ENCODE measurements at regions not wholly inside any gene's neighbourhood (a gene's known extent, or its start where the extent isn't known, plus 50 kb on each side); places are given as distances from the start of the nearest gene placed in this dataset.

DNA sequence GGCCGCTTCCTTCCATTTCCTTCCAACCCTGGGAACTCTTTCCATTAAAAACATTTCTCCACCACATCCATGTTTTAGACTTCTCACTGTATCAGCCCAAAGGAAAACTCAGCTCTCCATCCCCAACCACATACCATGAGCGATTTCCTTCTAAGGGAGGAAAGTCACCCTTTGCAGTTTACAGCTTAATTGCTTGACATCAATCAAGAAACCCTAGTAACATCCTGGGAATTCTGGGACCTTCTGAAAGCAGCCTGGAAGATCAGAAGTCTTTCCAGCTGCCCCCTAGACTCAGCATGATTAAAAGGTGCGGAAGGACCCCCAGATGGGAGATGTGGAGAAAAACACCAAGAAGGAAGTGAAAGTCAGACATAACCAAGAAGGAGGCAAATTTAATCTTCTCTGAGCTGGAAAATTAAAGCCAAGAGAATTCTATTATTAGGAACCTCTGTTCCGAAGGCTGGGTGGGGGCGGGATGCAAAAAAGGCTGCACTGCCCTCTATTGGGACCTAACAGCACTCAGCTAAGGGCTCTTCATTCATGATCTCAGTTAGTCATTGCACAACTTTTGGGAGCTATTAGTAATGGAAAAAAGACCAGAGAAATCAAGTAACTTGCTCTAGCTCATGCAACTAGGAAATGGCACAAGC lies 73.3 kb upstream of the PLXNC1 start:
- H3K4me1 Mint-ChIP-seq = peaks cover 19% of the 10 kb centered on the region
- no peaks in the 10 kb centered on the region for H3K27me3 Mint-ChIP-seq
- peak; percentile 70 for ATAC-seq (replicated peaks)
- H3K4me3 Mint-ChIP-seq = no peak overlapping the region
- H3K27ac Mint-ChIP-seq = no peak overlapping the region
- H3K36me3 Mint-ChIP-seq (ENCODE audit: low read depth) = no peaks in the 10 kb centered on the region
- no peaks in the 10 kb centered on the region for H3K9me3 Mint-ChIP-seq

DNA sequence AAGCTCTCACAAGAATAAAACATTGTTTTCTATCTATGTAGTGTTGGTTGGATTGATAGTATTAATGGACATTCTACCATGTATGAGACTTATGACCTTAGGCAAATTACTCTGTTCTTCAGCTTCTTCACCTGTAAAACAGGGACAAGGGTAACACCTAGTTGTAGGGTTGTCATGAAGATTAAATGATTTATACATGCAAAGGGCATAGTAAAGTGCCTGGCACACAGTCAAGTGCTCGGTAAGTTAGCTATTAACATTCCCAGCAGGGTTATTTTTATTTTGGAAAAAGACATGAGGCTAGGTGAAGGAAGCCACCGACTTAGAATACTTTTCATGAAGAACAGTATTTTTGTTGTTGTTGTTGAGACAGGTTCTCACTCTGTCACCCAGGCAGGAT lies 71.2 kb upstream of the PLXNC1 start:
- H3K36me3 Mint-ChIP-seq (ENCODE audit: low read depth) = no peaks in the 10 kb centered on the region
- H3K27me3 Mint-ChIP-seq = no peaks in the 10 kb centered on the region
- peaks cover 11% of the 10 kb centered on the region for H3K4me1 Mint-ChIP-seq
- H3K27ac Mint-ChIP-seq = no peak overlapping the region
- H3K9me3 Mint-ChIP-seq = no peaks in the 10 kb centered on the region
- ATAC-seq (replicated peaks) = no peak
- no peak overlapping the region for H3K4me3 Mint-ChIP-seq

DNA sequence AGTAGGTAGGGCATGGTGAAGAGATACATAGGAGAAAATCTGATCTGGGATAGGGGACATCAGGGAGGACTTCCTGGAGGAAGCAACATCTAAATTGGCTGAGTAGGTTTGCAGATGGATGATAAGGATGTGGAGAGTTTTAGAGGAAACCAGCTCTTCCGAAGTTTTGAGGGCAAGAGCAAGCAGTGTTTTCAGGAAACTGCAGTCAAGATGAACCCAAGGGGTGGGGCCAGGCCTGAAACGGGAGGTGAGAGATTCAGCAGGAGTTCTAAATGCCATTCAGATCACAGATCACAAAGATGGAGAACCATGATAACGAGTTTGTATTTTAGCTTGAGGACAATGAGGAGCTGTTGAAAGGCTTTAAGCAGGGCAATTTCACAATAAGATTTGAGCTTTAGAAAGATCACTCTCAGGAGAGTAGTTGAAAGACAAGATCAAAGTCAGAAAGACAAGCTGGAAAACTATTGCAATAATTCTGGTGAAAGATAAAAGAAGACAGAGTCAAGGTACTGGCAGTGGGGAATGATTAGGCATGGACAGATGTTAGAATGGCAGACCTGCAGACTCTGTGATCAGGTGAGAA lies 70.1 kb upstream of the PLXNC1 start:
- Mint-ChIP-seq H3K9me3 (peaks cover 1% of the 10 kb centered on the region), H3K27me3 (no peaks in the 10 kb centered on the region), H3K4me3 (no peak overlapping the region), H3K36me3 (ENCODE audit: low read depth) (no peaks in the 10 kb centered on the region), H3K27ac (no peak overlapping the region), H3K4me1 (peaks cover 11% of the 10 kb centered on the region)
- ATAC-seq (replicated peaks) = no peak

DNA sequence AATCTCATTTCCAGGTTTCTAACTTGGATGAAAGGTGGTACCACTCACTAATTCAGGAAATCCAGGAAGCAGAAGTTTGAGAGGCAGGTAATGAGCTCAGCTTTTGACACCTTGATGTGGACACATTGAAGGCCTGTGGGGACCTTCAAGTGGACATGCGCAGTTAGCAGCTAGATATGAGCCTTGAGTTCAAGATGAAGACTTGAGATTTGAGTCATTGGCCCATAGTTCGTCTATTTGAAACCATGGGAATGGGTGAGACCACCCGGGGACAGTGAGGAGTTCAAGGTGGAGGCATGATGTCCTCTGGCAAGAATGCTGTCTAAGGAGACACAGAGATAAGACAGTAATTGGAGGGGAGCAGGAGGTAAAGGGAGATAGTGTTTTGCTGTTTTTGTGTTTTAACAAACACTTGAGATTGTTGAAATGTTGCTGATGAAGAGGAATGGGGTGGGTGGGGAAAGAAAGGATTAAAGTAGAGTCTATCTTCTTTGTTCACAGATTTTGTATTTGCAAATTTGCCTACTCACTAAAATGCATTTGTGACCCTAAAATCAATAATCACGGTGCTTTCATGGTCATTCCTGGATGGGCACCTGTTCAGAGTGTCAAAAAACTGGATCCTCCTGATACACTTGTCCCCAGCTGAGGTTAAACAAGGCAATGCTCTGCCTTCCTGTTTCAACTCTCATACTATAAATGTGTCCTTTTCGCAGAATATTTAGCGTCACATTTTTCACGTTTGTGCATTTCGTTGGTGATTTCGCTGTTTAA lies 69.5 kb upstream of the PLXNC1 start:
- Mint-ChIP-seq H3K27ac (no peak overlapping the region), H3K4me3 (no peak overlapping the region), H3K4me1 (peaks cover 11% of the 10 kb centered on the region), H3K27me3 (no peaks in the 10 kb centered on the region), H3K36me3 (ENCODE audit: low read depth) (no peaks in the 10 kb centered on the region), H3K9me3 (peaks cover 7% of the 10 kb centered on the region)
- no peak for ATAC-seq (replicated peaks)

DNA sequence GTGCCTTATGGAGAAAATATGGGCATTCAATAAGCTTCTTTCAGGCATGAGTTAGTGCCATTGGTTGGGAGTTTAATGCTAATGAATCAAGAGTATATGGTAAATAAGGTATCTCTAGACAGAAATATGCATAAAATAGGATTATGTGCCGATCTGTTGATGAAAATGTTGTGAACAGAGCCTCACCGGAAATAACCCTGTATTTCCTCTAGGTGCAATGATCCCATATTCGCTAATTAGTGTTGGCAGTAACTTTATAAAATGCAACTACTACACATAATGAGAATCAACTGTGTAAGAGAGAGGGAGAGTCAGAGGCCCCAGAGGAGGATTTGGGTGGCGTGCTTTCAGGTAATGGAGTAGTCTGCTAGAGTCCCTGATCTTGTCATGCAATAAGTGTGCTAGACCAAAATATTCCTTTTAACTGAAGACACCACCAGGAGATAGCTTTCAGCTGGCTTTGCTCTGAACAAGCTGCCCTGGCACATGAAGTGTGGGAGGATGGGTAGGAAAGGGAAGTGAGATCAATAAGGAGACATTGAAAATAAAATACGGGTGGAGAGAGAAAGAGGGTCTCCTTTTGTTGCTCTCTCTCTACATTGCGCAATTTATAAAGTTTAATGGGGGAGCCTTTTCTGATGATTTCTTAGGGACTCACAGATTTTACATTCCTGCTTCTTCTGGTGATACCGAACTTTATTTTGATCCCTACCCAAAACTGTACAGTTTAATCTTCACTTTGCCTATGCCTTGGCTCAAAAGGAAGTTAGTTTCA lies 68.6 kb upstream of the PLXNC1 start:
- H3K36me3 Mint-ChIP-seq (ENCODE audit: low read depth) = no peaks in the 10 kb centered on the region
- no peak overlapping the region for H3K4me3 Mint-ChIP-seq
- H3K27ac Mint-ChIP-seq = no peak overlapping the region
- H3K9me3 Mint-ChIP-seq = peaks cover 7% of the 10 kb centered on the region
- no peak for ATAC-seq (replicated peaks)
- no peaks in the 10 kb centered on the region for H3K27me3 Mint-ChIP-seq
- peaks cover 11% of the 10 kb centered on the region for H3K4me1 Mint-ChIP-seq

DNA sequence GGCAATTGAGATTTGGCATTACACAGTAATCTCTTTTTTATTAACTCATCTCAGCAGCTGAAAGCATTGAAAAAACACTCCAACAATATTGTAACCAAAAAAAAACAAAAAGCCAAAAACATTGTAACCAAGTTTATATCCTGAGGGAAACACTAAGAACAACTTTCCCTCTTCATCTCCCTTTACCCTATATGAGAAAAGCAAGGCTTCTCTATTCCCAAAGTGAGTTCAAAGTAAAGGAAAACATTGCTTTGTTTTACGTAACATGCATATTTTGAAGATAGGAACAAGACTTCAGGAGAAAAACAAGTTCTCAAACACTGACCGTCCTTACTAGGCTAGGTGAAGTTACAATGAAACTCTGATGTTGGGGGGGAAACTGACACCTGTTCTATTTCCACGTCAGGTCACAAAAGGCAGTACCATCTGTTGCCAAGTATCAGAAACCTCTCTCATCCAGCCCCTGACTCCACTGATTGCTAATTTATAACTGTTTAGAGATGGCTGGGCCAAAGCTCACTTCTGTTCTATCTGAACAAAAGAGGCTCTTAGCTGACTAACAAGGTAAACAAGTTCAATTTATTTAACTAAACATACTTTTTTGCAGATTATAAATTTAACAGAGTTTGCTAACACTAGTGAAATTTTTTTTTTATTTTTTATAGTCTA lies 67.9 kb upstream of the PLXNC1 start:
- no peak overlapping the region for H3K27ac Mint-ChIP-seq
- H3K4me1 Mint-ChIP-seq = peaks cover 11% of the 10 kb centered on the region
- no peak overlapping the region for H3K4me3 Mint-ChIP-seq
- H3K36me3 Mint-ChIP-seq (ENCODE audit: low read depth) = no peaks in the 10 kb centered on the region
- no peak for ATAC-seq (replicated peaks)
- no peaks in the 10 kb centered on the region for H3K27me3 Mint-ChIP-seq
- peaks cover 7% of the 10 kb centered on the region for H3K9me3 Mint-ChIP-seq

DNA sequence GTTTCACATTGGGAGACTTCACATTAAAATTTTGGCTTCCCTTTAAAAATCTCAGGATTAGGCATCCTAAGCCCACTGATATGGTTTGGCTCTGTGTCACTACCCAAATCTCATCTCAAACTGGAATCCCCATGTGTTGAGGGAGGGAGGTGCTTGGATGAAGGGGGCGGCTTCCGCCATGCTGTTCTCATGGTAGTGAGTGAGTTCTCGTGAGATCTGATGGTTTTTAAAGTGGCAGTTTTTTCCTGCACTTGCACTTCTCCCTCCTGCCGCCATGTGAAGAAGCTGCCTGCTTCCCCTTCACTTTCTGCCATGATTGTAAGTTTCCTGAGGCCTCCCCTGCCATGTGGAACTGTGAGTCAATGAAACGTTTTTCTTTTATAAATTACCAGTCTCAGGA lies 65.7 kb upstream of the PLXNC1 start:
- Mint-ChIP-seq H3K27me3 (no peaks in the 10 kb centered on the region), H3K9me3 (peaks cover 7% of the 10 kb centered on the region), H3K27ac (no peak overlapping the region), H3K36me3 (ENCODE audit: low read depth) (no peaks in the 10 kb centered on the region), H3K4me1 (peaks cover 11% of the 10 kb centered on the region), H3K4me3 (no peak overlapping the region)
- no peak for ATAC-seq (replicated peaks)

DNA sequence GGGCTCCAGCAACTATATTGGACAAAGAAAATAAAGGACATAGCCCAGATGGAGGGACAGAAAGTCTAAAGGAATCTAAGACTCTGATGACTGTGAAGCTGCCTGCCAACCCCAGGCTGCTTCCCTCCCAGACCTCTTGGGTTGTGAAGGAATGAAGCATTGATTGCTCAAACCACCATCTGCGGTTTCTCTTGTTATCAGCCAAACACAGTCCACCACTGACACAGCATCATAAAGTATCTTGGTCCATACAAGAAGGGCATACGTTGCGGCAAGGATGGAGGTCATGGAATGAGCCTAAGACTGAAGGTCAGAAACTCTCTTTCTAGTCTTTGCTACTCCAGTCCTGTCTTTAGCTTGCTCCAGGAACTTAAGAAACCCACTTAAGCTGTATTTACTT lies 58.5 kb upstream of the PLXNC1 start:
- no peaks in the 10 kb centered on the region for H3K36me3 Mint-ChIP-seq (ENCODE audit: low read depth)
- no peaks in the 10 kb centered on the region for H3K27me3 Mint-ChIP-seq
- no peak overlapping the region for H3K27ac Mint-ChIP-seq
- no peaks in the 10 kb centered on the region for H3K4me1 Mint-ChIP-seq
- no peak overlapping the region for H3K4me3 Mint-ChIP-seq
- ATAC-seq (replicated peaks) = no peak
- no peaks in the 10 kb centered on the region for H3K9me3 Mint-ChIP-seq

DNA sequence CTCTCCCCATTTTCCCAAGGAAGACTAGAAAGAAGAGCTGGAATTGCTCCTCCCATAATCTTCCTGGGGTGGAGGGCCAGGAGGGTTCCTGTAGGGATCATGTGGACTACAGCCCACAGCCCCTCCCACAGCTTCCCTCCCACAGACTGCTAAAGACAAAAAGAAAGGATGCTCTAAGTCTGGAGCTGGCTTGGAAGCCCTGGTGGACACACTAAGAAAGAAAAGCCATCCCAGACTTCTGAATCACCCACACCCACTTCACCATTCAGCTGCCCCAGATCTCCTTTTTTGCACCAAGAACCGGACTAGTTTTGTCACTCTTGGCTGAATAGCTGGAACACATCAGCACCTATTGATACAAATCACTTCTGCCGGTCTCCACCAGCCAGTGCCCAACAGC lies 56.8 kb upstream of the PLXNC1 start:
- ATAC-seq (replicated peaks) = no peak
- Mint-ChIP-seq H3K4me1 (no peaks in the 10 kb centered on the region), H3K9me3 (no peaks in the 10 kb centered on the region), H3K36me3 (ENCODE audit: low read depth) (no peaks in the 10 kb centered on the region), H3K4me3 (no peak overlapping the region), H3K27ac (no peak overlapping the region), H3K27me3 (no peaks in the 10 kb centered on the region)

DNA sequence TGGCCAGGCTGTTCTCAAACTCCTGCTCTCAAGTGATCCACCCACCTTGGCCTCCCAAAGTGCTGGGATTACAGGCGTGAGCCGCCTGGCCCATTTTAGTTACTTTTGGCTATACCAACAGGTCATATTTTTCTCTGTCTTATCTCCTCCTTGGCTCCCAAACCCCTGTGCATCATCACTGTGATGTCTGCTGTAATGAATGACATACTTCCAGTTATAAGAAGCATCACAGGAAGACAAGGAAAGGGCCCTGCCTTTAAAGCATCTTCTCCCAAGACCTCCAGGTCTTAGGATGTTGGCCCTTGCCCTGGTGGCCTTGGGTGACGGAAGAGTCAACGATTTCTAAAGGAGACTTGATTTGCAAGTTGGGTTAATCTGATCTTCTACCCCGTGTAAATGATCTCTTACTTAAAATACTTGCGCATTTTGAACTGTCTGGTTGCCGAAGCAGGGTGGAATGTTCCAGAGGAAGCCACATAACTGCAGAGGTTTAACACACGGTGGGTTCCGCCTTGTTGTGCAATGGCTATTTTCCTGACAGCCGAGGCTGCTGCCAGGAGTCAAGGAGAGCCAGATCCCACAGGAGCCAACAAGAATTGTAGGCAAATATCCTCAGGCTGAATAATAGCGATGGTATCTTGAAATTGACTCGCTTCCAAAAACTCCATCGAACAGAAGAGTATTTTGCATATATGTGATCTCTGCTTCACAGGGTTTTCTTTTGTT lies 55.7 kb upstream of the PLXNC1 start:
- Mint-ChIP-seq H3K27ac (no peak overlapping the region), H3K36me3 (ENCODE audit: low read depth) (no peaks in the 10 kb centered on the region), H3K4me1 (no peaks in the 10 kb centered on the region), H3K9me3 (no peaks in the 10 kb centered on the region), H3K4me3 (no peak overlapping the region), H3K27me3 (peaks cover 3% of the 10 kb centered on the region)
- no peak for ATAC-seq (replicated peaks)

DNA sequence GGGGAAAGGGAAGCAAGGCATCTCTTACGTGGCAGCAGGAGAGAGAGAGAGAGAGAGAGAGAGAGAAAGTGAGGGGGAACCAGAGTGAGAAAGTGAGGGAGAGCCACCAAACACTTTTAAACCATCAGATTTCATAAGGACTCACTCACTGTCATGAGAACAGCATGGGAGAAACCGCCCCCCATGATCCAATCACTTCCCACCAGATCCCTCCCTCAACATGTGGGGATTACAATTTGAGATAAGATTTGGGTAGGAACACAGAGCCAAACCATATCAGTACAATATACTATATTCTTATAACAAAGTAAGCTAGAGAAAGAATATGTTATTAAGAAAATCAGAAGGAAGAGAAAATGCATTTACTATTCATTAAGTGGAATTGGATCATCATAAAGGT lies 53.7 kb upstream of the PLXNC1 start:
- no peak overlapping the region for H3K4me3 Mint-ChIP-seq
- no peak for ATAC-seq (replicated peaks)
- H3K27me3 Mint-ChIP-seq = peaks cover 3% of the 10 kb centered on the region
- no peaks in the 10 kb centered on the region for H3K4me1 Mint-ChIP-seq
- H3K36me3 Mint-ChIP-seq (ENCODE audit: low read depth) = no peaks in the 10 kb centered on the region
- H3K9me3 Mint-ChIP-seq = no peaks in the 10 kb centered on the region
- peak overlapping the region; percentile 28 for H3K27ac Mint-ChIP-seq

DNA sequence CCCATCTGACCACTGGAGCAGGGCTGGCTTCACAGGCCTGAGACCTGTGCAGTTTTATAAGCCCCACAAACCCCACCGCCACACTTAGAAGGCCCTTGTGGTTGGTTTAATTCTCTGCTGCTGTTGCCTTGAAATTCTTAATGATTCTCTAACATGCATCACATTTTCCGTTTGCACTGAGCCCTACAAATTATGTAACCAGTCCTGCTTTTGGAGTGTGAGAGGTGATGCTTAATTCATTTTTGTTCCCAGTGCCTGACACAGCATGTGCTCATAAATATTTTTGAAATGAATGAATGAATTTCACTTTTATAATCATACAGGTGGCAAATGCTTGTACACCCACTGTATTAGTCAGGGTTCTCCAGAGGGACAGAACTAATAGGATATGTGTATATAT lies 52.8 kb upstream of the PLXNC1 start:
- H3K4me1 Mint-ChIP-seq = peaks cover 4% of the 10 kb centered on the region

DNA sequence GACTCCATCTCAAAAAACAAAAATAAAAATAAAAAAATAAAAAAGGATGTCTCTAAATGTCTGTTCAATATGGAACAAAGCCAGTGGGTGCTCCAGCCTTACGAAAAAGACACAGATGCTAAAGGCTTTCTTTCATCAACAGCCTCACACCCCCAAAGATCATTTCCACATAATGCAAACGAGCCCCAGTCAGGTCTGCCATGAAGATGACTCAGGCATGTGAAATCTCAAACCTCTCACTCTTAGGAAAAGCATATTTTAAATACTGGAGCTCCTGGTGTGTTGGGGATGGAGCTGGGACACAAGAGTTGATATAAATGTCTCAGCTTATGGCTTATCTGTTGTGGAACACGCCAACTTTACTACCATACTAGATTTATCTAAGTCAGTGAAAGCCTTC lies 49.9 kb upstream of the PLXNC1 start:
- no peak for ATAC-seq (replicated peaks)
- Mint-ChIP-seq H3K4me3 (no peak overlapping the region), H3K27me3 (peaks cover 3% of the 10 kb centered on the region), H3K36me3 (ENCODE audit: low read depth) (no peaks in the 10 kb centered on the region), H3K4me1 (peaks cover 4% of the 10 kb centered on the region), H3K9me3 (no peaks in the 10 kb centered on the region), H3K27ac (no peak overlapping the region)

More for the DNA sequence above, 52.8 kb upstream of the PLXNC1 start:
- Mint-ChIP-seq H3K27me3 (peaks cover 3% of the 10 kb centered on the region), H3K27ac (no peak overlapping the region), H3K36me3 (ENCODE audit: low read depth) (no peaks in the 10 kb centered on the region), H3K9me3 (no peaks in the 10 kb centered on the region), H3K4me3 (no peak overlapping the region)
- no peak for ATAC-seq (replicated peaks)
